ENCODE measurements at regions not wholly inside any gene's neighbourhood (a gene's known extent, or its start where the extent isn't known, plus 50 kb on each side); places are given as distances from the start of the nearest gene placed in this dataset.

- Histone ChIP-seq H3K27ac (peak overlapping the region; percentile 33 to 34), H3K4me1 (peaks cover 2 to 10% of the 10 kb centered on the region in 2 donors), H3K36me3 (no peaks in the 10 kb centered on the region), H3K27me3 (no peaks in the 10 kb centered on the region), H3K9me3 (no peaks in the 10 kb centered on the region), H3K4me3 (no peak overlapping the region)
- DNase-seq (ENCODE audit: low spot score in 2 of 2), result no peak
- no peak for TF ChIP-seq CTCF (IDR thresholded peaks at IDR 0.05)
- intact Hi-C loops (cut with DNase I), result no loop called here
Measured at GRCh38 chr7:132030086-132030568, 473.7 kb upstream of the PODXL start.

- DNase-seq (ENCODE audit: low spot score in 2 of 2), result no peak
- intact Hi-C loops (cut with DNase I), result no loop called here
- Histone ChIP-seq H3K4me3 (no peak overlapping the region), H3K4me1 (peaks cover 2 to 10% of the 10 kb centered on the region in 2 donors), H3K9me3 (no peaks in the 10 kb centered on the region), H3K36me3 (no peaks in the 10 kb centered on the region), H3K27ac (peak overlapping the region; percentile 33 to 34), H3K27me3 (no peaks in the 10 kb centered on the region)
- TF ChIP-seq CTCF (IDR thresholded peaks at IDR 0.05), result no peak
Measured at GRCh38 chr7:132029369-132030085, 473.1 kb upstream of the PODXL start.

GRCh38 chr7:132028144-132028920 lies 471.9 kb upstream of the PODXL start:
- Histone ChIP-seq H3K27ac (no peak overlapping the region), H3K4me1 (peaks cover 2 to 10% of the 10 kb centered on the region in 2 donors), H3K4me3 (no peak overlapping the region), H3K27me3 (no peaks in the 10 kb centered on the region), H3K9me3 (no peaks in the 10 kb centered on the region), H3K36me3 (no peaks in the 10 kb centered on the region)
- no peak for TF ChIP-seq CTCF (IDR thresholded peaks at IDR 0.05)
- DNase-seq (ENCODE audit: low spot score in 2 of 2), result no peak
- intact Hi-C loops (cut with DNase I), result no loop called here

GRCh38 chr7:132024290-132024689 lies 467.9 kb upstream of the PODXL start:
- Histone ChIP-seq H3K36me3 (no peaks in the 10 kb centered on the region), H3K4me3 (no peak overlapping the region), H3K9me3 (no peaks in the 10 kb centered on the region), H3K4me1 (peaks cover 0 to 3% of the 10 kb centered on the region in 2 donors), H3K27ac (no peak overlapping the region), H3K27me3 (no peaks in the 10 kb centered on the region)
- intact Hi-C loops (cut with DNase I), result loop anchor here (5.0 kb wide), 2 partner anchors 43 to 77 kb away; no protein-coding TSS in a partner anchor
- TF ChIP-seq CTCF (IDR thresholded peaks at IDR 0.05), result no peak
- no peak for DNase-seq (ENCODE audit: low spot score in 2 of 2)

GRCh38 chr7:132023466-132023865 lies 467.0 kb upstream of the PODXL start:
- DNase-seq (ENCODE audit: low spot score in 2 of 2), result no peak
- intact Hi-C loops (cut with DNase I), result loop anchor here (5.0 kb wide), 2 partner anchors 44 to 76 kb away; no protein-coding TSS in a partner anchor
- H3K4me3 ChIP-seq, result no peak overlapping the region
- peak overlapping the region; percentile 51 to 53 for H3K27ac ChIP-seq
- TF ChIP-seq CTCF (IDR thresholded peaks at IDR 0.05), result no peak
- H3K4me1 ChIP-seq, result peaks cover 0 to 6% of the 10 kb centered on the region in 2 donors
- H3K9me3 ChIP-seq, result no peaks in the 10 kb centered on the region
- H3K36me3 ChIP-seq, result no peaks in the 10 kb centered on the region
- H3K27me3 ChIP-seq, result no peaks in the 10 kb centered on the region
